NCI-H128 (cell line): ENCODE measurements at regions not wholly inside any gene's neighbourhood (a gene's known extent, or its start where the extent isn't known, plus 50 kb on each side); places are given as distances from the start of the nearest gene placed in this dataset.
"Not testable (repeated sequence)": the region's sequence is repeated elsewhere in the genome, so short reads cannot be mapped to it uniquely, and the experiment has no call there.

Experiments
- DNase-seq: peaks from one replicate; lab custom pipeline; 2025; ENCODE audit not compliant: unreplicated experiment; lab: John Stamatoyannopoulos, UW

DNA sequence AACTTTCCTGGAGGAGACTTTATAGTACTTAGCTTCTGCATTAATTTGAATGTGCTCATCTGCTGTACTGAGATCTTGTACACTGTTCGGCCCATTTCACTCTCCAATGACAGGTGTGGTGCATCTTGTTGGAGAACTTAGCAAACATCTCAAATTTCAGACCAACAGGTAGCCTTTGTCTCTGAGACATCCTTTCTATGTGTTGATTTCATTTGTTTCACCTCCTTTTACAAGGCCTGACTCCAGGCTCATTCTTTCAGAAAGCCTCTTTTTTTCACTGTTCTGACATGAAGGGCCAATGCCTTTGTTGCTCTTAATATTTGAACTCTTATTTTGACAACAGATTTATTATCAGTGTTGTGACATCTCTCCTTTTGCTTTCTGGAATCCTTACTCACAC is 271.8 kb upstream of the FANCL start:
- DNase-seq, result no peak

GRCh38 chr2:58508006-58508405 is 266.9 kb upstream of the FANCL start:
- DNase-seq, result no peak

DNA sequence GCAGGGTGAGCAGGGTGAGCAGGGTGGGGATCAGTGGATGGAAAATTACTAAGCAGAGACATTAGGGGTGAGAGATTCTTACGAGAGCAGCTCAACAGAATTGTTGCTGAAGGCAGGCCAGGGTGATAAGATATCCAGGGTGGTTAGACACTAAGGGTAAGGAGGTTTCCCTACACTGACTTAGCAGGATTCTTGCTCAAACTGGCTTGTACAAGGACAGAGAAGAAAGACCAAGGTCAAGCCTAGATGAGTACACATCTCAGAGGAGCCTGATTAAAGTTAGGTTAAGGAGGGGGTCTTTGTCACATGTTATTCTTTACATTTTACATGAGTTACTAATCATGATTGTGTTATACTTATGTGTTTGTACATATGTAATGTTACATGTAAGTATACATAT is 262.8 kb upstream of the FANCL start:
- DNase-seq, result no peak

DNA sequence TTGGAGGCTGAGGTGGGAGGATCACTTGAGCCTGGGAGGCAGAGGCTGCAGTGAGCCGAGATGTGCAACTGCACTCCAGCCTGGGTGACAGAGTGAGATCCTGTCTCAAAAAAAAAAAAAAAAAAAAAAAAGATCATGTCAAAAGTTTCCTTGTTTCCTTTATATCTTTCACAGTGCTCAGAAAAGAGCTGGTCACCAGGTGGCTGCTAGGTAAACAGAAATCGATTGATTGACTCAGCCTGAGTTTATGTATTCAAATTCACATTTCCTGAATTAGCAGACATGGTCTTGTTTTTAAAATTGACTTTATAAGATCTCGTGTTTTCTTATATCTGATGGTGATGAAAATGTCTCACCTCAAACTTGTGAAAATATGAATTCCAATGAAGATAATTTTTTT is 261.8 kb upstream of the FANCL start:
- DNase-seq, result no peak

DNA sequence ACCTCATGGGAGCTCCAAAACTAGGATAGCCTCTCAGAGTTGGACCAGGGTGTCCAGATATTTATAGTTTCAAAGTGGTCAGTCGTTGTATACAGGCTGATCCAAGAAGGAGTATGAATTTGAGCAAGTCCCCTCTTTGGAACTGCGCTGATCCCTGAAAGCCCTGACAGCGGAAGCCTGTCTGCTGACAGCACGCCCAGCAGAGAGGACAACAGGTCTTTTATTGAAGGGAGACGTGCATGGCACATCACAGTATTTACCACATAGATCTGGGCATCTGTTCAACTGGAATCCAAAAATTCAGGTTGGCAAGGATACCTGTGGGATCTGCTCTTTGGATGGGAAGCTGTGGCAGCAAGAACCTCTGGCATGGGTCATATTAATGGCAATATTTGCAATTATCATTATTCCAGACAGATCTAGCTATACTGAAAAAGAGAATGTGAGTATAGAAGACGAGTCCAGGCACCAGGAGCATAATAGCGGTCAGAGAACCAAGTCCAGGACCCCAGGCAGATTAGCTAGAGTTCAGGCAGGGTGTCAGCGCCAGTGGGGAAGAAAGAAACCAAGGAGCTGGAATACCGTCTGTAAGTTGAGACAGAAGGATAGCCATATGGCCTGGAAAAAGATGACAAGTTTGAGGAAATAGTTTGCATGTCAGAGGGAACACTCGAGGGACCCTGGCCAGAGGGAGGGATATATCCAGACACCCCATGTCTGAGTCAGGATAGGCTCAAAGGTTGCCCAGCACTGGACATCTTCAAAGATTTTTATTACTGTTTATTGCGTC is 260.4 kb upstream of the FANCL start:
- DNase-seq, result no peak

DNA sequence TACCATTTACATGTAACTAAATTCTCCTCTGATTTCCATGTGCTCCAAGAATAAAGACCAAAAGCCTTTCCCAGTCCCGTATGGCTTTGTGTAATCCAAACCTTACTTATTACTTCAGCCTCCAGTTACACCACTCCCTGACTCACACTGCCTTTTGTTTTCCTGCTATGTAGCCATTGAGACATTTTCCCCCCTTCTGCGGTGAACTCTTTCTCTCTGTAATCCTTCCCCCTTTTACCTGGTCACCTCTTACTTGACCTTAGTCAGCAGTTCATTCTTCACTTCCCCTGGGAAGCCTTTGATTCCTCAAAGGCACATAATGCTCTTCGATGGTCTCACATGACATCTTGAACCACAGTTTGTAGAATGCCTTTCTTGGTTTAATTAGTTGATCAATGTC is 256.0 kb upstream of the FANCL start:
- DNase-seq, result no peak

DNA sequence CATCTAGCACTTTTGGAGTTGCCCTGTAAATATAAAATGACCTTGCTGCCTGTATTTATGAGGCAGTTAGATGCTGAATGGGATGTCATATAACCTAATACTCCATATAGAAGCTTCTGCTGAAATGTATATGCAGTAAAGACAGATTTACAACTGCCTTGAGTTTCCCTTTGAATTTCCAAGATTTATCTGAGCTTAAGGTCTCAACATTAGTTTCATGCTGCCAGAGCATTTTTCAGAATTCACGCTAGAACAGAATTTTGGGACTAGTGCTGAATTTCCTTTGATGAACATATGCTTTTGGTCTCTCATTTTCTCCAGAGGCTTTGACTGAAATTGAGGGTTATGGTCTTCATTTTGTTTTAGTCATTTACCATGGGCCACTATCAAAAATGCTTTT is 254.7 kb upstream of the FANCL start:
- no peak for DNase-seq

DNA sequence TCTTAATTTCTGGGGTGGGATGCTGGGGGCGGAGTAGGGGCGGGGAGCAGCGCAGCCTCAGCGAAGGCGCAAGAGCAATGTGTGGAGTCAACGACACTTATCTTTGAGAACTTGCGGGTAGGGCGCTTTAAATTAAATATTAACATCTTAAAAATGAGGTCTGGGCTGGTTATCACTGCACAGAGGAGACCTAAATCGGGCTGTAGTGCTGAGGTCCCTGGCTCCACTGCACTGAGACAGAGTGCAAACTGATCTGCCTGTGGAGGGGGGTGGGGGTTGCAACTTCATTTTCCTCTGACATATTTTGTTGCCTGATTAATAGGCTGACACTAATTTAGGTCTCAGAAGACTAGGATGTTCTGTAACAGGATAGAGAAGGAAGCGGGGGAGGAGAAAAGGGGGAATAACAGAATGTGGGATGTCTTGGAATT is 253.0 kb upstream of the FANCL start:
- no peak for DNase-seq

GRCh38 chr2:58484629-58485028 is 243.5 kb upstream of the FANCL start:
- no peak for DNase-seq

GRCh38 chr2:58484221-58484620 is 243.1 kb upstream of the FANCL start:
- no peak for DNase-seq

DNA sequence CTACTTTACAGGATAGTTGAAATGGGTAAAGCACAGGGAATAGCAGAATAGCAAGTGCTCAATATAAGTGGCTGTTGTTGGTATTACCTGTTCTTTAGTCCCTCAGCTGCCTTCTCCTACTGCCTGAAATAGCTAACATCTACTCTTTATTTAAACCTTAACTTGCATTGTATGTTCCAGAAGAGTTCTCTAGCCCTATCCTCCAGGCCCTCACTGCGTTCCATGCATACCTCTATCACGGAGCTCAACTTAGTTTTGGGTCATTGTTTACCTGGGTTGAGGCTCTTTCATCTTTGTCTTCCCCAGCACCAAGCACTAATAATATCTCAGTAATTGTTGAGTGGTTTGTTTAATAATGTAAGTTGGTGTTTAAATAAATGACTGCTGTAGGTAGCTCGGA is 242.2 kb upstream of the FANCL start:
- DNase-seq, result no peak

GRCh38 chr2:58481670-58482069 is 240.5 kb upstream of the FANCL start:
- DNase-seq, result no peak

GRCh38 chr2:58480141-58480540 is 239.0 kb upstream of the FANCL start:
- DNase-seq, result no peak

DNA sequence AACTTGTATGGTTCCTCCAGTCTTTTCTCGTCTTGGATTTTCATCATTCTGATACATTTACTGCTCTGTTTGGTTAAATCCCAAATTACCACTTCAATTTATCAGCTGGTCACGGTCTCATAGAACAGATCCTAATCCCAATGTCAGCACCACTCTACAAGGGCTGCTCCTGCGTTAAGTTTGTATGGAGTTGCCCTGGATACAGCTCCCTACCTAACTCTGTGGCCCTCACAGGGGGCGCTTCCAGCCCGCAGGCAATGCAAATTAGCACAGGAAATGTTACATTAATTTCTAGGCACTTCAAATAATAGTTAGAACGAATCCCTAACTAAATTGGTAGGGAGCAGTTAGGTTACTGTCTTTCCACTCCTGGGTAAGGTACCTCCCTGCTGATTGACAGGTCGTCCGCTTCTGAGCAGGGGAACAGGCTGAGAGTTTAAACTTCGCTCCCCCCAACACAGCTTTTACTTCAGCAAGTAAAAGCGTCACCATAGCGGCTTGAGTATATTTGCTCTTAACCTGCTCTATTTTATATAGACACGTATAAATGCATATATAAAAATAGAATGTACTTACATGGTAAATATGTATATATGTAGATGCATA is 238.5 kb upstream of the FANCL start:
- DNase-seq, result no peak

GRCh38 chr2:58476556-58476955 is 235.4 kb upstream of the FANCL start:
- DNase-seq, result no peak

DNA sequence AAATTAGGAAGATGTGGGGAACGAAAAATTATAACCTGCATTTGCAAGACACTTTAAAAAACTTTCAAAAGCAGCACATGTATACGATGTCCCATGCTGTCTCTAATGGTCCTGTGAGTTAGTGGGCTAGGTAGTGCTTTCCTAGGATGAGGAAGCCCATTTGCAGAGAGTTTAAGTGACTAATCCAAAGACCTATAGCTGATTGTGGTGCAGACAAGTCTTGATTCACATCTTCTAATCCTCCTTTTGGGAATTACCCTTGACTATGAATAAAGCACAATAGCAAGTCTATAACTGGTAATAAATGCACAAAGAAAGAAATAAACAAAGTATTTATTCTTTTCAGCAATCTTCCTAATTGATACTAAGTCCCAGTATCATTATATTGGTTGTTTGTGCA is 234.6 kb upstream of the FANCL start:
- DNase-seq, result no peak

GRCh38 chr2:58473165-58473564 is 232.0 kb upstream of the FANCL start:
- DNase-seq, result no peak

DNA sequence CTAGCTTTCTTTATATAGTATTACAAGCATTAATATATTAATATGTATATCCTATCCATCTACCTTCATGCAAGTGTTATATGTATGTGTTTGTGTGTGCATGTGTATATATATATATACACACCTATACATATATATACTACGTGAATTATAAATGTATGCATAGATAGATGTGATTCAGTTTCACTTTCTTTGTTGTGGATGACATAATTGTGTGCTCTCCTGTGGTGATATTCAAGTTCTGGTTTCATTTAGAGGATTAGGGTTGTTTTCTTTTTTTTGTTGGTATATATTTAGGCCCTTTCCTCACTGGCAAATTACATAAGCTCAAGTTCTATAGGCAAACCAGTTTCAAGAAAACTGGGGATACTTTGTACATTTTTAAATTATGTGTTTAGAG is 225.7 kb upstream of the FANCL start:
- DNase-seq, result no peak

GRCh38 chr2:58466021-58466420 is 224.9 kb upstream of the FANCL start:
- not testable (repeated sequence) for DNase-seq

DNA sequence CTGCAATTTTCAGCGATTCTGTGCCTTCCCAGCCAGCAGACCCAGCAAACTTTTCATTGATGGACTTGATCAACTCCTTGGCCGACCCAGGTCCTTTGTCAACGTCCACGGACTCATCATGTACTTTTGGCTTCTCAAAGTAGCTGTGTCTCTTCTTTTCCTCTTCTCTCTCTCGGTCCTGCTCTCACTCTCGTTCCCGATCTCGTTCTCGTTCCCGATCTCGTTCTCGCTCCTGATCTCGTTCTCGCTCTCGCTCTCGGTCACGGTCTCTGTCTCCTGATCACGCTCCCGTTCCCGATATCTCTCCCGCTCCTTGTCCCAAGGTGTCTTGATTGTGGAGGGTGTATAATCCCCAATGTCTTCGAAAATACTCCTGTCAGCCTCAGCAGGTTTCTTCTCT is 219.5 kb upstream of the FANCL start:
- DNase-seq, result no peak

- DNase-seq, result no peak
Measured at GRCh38 chr2:58449286-58450010, 208.3 kb upstream of the FANCL start.

DNA sequence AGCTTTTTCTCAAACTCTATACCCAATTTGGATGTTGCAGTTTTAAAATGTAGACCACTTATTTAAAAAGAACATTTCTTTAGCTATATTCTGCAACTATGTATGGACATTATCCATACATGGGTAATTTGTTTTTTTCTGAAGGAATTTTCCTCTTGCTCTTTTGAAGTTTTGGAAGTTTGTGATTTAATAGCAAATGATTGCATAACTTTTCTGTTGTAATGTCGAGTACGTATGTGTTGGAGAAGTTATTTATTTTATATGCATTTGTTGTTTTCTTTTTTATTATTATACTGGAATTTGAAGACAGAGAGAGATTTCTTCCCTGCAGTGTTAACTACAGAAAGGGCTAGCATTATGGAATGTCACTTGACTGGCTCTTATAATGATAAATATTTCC is 207.7 kb upstream of the FANCL start:
- no peak for DNase-seq
